ENCODE measurements at regions not wholly inside any gene's neighbourhood (a gene's known extent, or its start where the extent isn't known, plus 50 kb on each side); places are given as distances from the start of the nearest gene placed in this dataset.

- TF ChIP-seq CTCF (IDR thresholded peaks at IDR 0.05; ENCODE audit: insufficient read depth, low read length) = no peak
- Histone ChIP-seq H3K4me3 (replicated peaks; ENCODE audit: insufficient read depth, low read length) (no peak overlapping the region), H3K27ac (replicated peaks) (no peak overlapping the region), H3K27me3 (ENCODE audit: insufficient read depth, poor library complexity, severe bottlenecking) (no peaks in the 10 kb centered on the region)
- DNase-seq (ENCODE audit: low read depth in 1 of 2, low spot score in 1 of 2) = no peak
These were observed 259.7 kb downstream of the DAD1 start for GRCh38 chr14:22329371-22329770.

- TF ChIP-seq CTCF (IDR thresholded peaks at IDR 0.05; ENCODE audit: insufficient read depth, low read length) (no peak), REST (IDR thresholded peaks at IDR 0.05; ENCODE audit: insufficient replicate concordance, low read depth) (no peak), POLR2AphosphoS5 (IDR thresholded peaks at IDR 0.05; ENCODE audit: low read depth) (no peak), GABPA (IDR thresholded peaks at IDR 0.05; ENCODE audit: low read depth) (no peak), SPI1 (IDR thresholded peaks at IDR 0.05; ENCODE audit: borderline replicate concordance, low read depth) (no peak)
- DNase-seq (ENCODE audit: low read depth in 1 of 2, low spot score in 1 of 2) = no peak
- Histone ChIP-seq H3K27me3 (ENCODE audit: insufficient read depth, poor library complexity, severe bottlenecking) (no peaks in the 10 kb centered on the region), H3K27ac (replicated peaks) (no peak overlapping the region), H3K4me3 (replicated peaks; ENCODE audit: insufficient read depth, low read length) (no peak overlapping the region)
These were observed 263.2 kb downstream of the DAD1 start for GRCh38 chr14:22325676-22326400.

GRCh38 chr14:22320362-22320750 is 268.7 kb downstream of the DAD1 start:
- Histone ChIP-seq H3K27me3 (ENCODE audit: insufficient read depth, poor library complexity, severe bottlenecking) (no peaks in the 10 kb centered on the region), H3K4me3 (replicated peaks; ENCODE audit: insufficient read depth, low read length) (no peak overlapping the region), H3K27ac (replicated peaks) (no peak overlapping the region)
- no peak for DNase-seq (ENCODE audit: low read depth in 1 of 2, low spot score in 1 of 2)
- TF ChIP-seq GABPA (IDR thresholded peaks at IDR 0.05; ENCODE audit: low read depth) = no peak
- no peak for TF ChIP-seq POLR2AphosphoS5 (IDR thresholded peaks at IDR 0.05; ENCODE audit: low read depth)
- TF ChIP-seq REST (IDR thresholded peaks at IDR 0.05; ENCODE audit: insufficient replicate concordance, low read depth) = no peak
- TF ChIP-seq SPI1 (IDR thresholded peaks at IDR 0.05; ENCODE audit: borderline replicate concordance, low read depth) = no peak
- no peak for TF ChIP-seq CTCF (IDR thresholded peaks at IDR 0.05; ENCODE audit: insufficient read depth, low read length)
